Activated naive CD4-positive, alpha-beta T cell (primary cell): ENCODE measurements at regions not wholly inside any gene's neighbourhood (a gene's known extent, or its start where the extent isn't known, plus 50 kb on each side); places are given as distances from the start of the nearest gene placed in this dataset.

Experiments
- DNase-seq, 4 experiments: peaks; one replicate each; lab custom pipeline; 2025; lab: John Stamatoyannopoulos, UW

GRCh38 chr6:137434640-137435039 lies 59.6 kb downstream of the OLIG3 start:
- DNase-seq = no peak

- DNase-seq = no peak
These were observed 62.1 kb downstream of the OLIG3 start for GRCh38 chr6:137432054-137432611.

- no peak for DNase-seq
These were observed 63.2 kb downstream of the OLIG3 start for GRCh38 chr6:137430954-137431353.

GRCh38 chr6:137427656-137428290 lies 66.4 kb downstream of the OLIG3 start:
- DNase-seq = no peak

- DNase-seq = no peak
These were observed 68.0 kb downstream of the OLIG3 start for GRCh38 chr6:137426007-137426689.

- no peak for DNase-seq
These were observed 69.9 kb downstream of the OLIG3 start for GRCh38 chr6:137424251-137424650.

GRCh38 chr6:137423451-137424168 lies 70.6 kb downstream of the OLIG3 start:
- no peak for DNase-seq

- no peak for DNase-seq
These were observed 76.8 kb downstream of the OLIG3 start for GRCh38 chr6:137417396-137417795.

GRCh38 chr6:137416376-137417109 lies 77.7 kb downstream of the OLIG3 start:
- DNase-seq = no peak

GRCh38 chr6:137415834-137416190 lies 78.4 kb downstream of the OLIG3 start:
- DNase-seq = no peak

GRCh38 chr6:137415127-137415833 lies 78.9 kb downstream of the OLIG3 start:
- DNase-seq = peak in 3 of 4 experiments; percentile 3 to 33 (median 13)

GRCh38 chr6:137414599-137414998 lies 79.6 kb downstream of the OLIG3 start:
- DNase-seq = no peak

GRCh38 chr6:137413482-137413881 lies 80.7 kb downstream of the OLIG3 start:
- DNase-seq = no peak

GRCh38 chr6:137412562-137412961 lies 81.6 kb downstream of the OLIG3 start:
- DNase-seq = no peak

GRCh38 chr6:137409266-137409777 lies 84.9 kb downstream of the OLIG3 start:
- no peak for DNase-seq

- no peak for DNase-seq
These were observed 86.4 kb downstream of the OLIG3 start for GRCh38 chr6:137407816-137408215.

GRCh38 chr6:137405806-137406205 lies 88.4 kb downstream of the OLIG3 start:
- no peak for DNase-seq

GRCh38 chr6:137403855-137404254 lies 90.3 kb downstream of the OLIG3 start:
- no peak for DNase-seq

GRCh38 chr6:137403443-137403842 lies 90.8 kb downstream of the OLIG3 start:
- DNase-seq = no peak

- no peak for DNase-seq
These were observed 92.0 kb downstream of the OLIG3 start for GRCh38 chr6:137402143-137402680.

- DNase-seq = no peak
These were observed 93.1 kb downstream of the OLIG3 start for GRCh38 chr6:137401088-137401487.
